Body of pancreas (tissue), 4 donors: ENCODE measurements at regions not wholly inside any gene's neighbourhood (a gene's known extent, or its start where the extent isn't known, plus 50 kb on each side); places are given as distances from the start of the nearest gene placed in this dataset.
A peak's percentile ranks its signal among the peaks of the same experiment; 100 is the strongest.

Experiments used
- ATAC-seq: fragments of 150-250 bp; one replicate; pipeline ENCODE4 v1.9.1; 2016
- DNase-seq, 4 donors: peaks; one replicate each; pipeline ENCODE4 v3.0.0-alpha.2; 2019
- H3K27ac ChIP-seq, 4 donors: fragments of 200-600 bp; sonication (generic); 1 replicate in 3 of 4; 2 replicates in 1 of 4; pipeline versions ENCODE4 v1.5.1 to v1.6.1; 2016 to 2019; ENCODE audit warnings: mild to moderate bottlenecking in 1 of 4, mixed read lengths in 1 of 4, moderate library complexity in 1 of 4
- H3K27me3 ChIP-seq, 2 donors: fragments of 200-600 bp; sonication (generic); one replicate each; pipeline ENCODE4 v1.6.0; 2016; ENCODE audit warnings: mild to moderate bottlenecking in 1 of 2
- H3K36me3 ChIP-seq, 2 donors: fragments of 200-600 bp; sonication (generic); replicated peaks in 1 of 2; 2 replicates each; pipeline ENCODE4 v1.5.1; 2016; ENCODE audit warnings: low read depth in 2 of 2; ENCODE audit not compliant: insufficient read depth in 1 of 2
- H3K4me1 ChIP-seq: fragments of 200-600 bp; sonication (generic); one replicate; pipeline ENCODE4 v1.6.0; 2016
- H3K4me3 ChIP-seq, 2 donors: fragments of 200-600 bp; sonication (generic); 1 replicate in 1 of 2; 2 replicates in 1 of 2; pipeline ENCODE4 v1.5.1; 2016 to 2019
- H3K9me3 ChIP-seq, 3 donors: fragments of 200-600 bp; sonication (generic); 1 replicate in 2 of 3; 2 replicates in 1 of 3; pipeline ENCODE4 v1.5.1; 2016
- CTCF ChIP-seq, 7 experiments: fragments of 450-650 bp in 4 of 7; fragments of 200-600 bp in 3 of 7; sonication (generic) in 3 of 7; IDR thresholded peaks; one replicate each; pipeline ENCODE4 v1.5.1; 2016 to 2019; ENCODE audit warnings: antibody characterized with exemption in 7 of 7
- POLR2A ChIP-seq, 3 donors: fragments of 450-650 bp; IDR thresholded peaks; one replicate each; pipeline ENCODE4 v1.6.1; 2016; ENCODE audit warnings: antibody characterized with exemption in 3 of 3, mild to moderate bottlenecking in 2 of 3
- WGBS, 2 donors: methylation state at CpG; one replicate each; pipeline ENCODE4 v1.1.5; 2017; 5-methylcytosine and 5-hydroxymethylcytosine counted together
- intact Hi-C: fragments of 100-400 bp; cut with DNase I; formaldehyde crosslinking; loops from one replicate; pipeline ENCODE4 v1.15.1; 2023

- no peaks in the 10 kb centered on the region for H3K9me3 ChIP-seq
- WGBS, 2 donors = 32 to 48% methylated on average over 3 of the region's 3 CpGs
- ATAC-seq = no peak
- H3K27me3 ChIP-seq = no peaks in the 10 kb centered on the region
- TF ChIP-seq POLR2A (IDR thresholded peaks at IDR 0.05) (no peak), CTCF (IDR thresholded peaks at IDR 0.05) (peak in 6 of 7 experiments; percentile 25 to 56 (median 44))
- no peaks in the 10 kb centered on the region for H3K36me3 ChIP-seq
- intact Hi-C loops = no loop called here
- peak; percentile 13 to 41 (median 27) for DNase-seq
- no peak overlapping the region for H3K4me3 ChIP-seq
- H3K27ac ChIP-seq = no peak overlapping the region
- H3K4me1 ChIP-seq = no peaks in the 10 kb centered on the region
Measured at GRCh38 chr4:163048447-163048846, 118.2 kb downstream of the NAF1 start.

- Histone ChIP-seq H3K27ac (no peak overlapping the region), H3K4me1 (no peaks in the 10 kb centered on the region), H3K4me3 (no peak overlapping the region), H3K9me3 (no peaks in the 10 kb centered on the region), H3K27me3 (no peaks in the 10 kb centered on the region), H3K36me3 (no peaks in the 10 kb centered on the region)
- 47 to 48% methylated on average over 3 of the region's 3 CpGs for WGBS, 2 donors
- TF ChIP-seq CTCF (IDR thresholded peaks at IDR 0.05) = no peak
- no peak for TF ChIP-seq POLR2A (IDR thresholded peaks at IDR 0.05)
- intact Hi-C loops = no loop called here
- ATAC-seq (no peak), DNase-seq (no peak)
Measured at GRCh38 chr4:163042306-163042705, 124.4 kb downstream of the NAF1 start.

GRCh38 chr4:163017135-163017534, 149.6 kb downstream of the NAF1 start:
- TF ChIP-seq CTCF (IDR thresholded peaks at IDR 0.05) (no peak), POLR2A (IDR thresholded peaks at IDR 0.05) (no peak)
- no peaks in the 10 kb centered on the region for H3K4me1 ChIP-seq
- no peak overlapping the region for H3K27ac ChIP-seq
- H3K4me3 ChIP-seq = no peak overlapping the region
- ATAC-seq (no peak), DNase-seq (no peak)
- H3K36me3 ChIP-seq = no peaks in the 10 kb centered on the region
- H3K27me3 ChIP-seq = no peaks in the 10 kb centered on the region
- no peaks in the 10 kb centered on the region for H3K9me3 ChIP-seq
- intact Hi-C loops = no loop called here
- WGBS, 2 donors = 76 to 89% methylated on average over 1 of the region's 1 CpG

- H3K27ac ChIP-seq = no peak overlapping the region
- TF ChIP-seq CTCF (IDR thresholded peaks at IDR 0.05) (no peak), POLR2A (IDR thresholded peaks at IDR 0.05) (no peak)
- H3K4me3 ChIP-seq = no peak overlapping the region
- WGBS, 2 donors = 31 to 43% methylated on average over 4 of the region's 4 CpGs
- no peaks in the 10 kb centered on the region for H3K9me3 ChIP-seq
- no peaks in the 10 kb centered on the region for H3K4me1 ChIP-seq
- ATAC-seq (no peak), DNase-seq (no peak)
- no peaks in the 10 kb centered on the region for H3K36me3 ChIP-seq
- intact Hi-C loops = no loop called here
- H3K27me3 ChIP-seq = no peaks in the 10 kb centered on the region
Measured at GRCh38 chr4:163012816-163013215, 153.9 kb downstream of the NAF1 start.

- Histone ChIP-seq H3K27ac (no peak overlapping the region), H3K4me1 (no peaks in the 10 kb centered on the region), H3K4me3 (no peak overlapping the region), H3K9me3 (peaks cover 0 to 4% (median 0%) of the 10 kb centered on the region in 3 donors), H3K27me3 (no peaks in the 10 kb centered on the region), H3K36me3 (no peaks in the 10 kb centered on the region)
- 56 to 62% methylated on average over 4 of the region's 4 CpGs for WGBS, 2 donors
- DNase-seq (no peak), ATAC-seq (no peak)
- TF ChIP-seq CTCF (IDR thresholded peaks at IDR 0.05) (no peak), POLR2A (IDR thresholded peaks at IDR 0.05) (no peak)
- intact Hi-C loops = no loop called here
Measured at GRCh38 chr4:163003979-163004378, 162.7 kb downstream of the NAF1 start.
